Keratinocyte (primary cell): ENCODE measurements at regions not wholly inside any gene's neighbourhood (a gene's known extent, or its start where the extent isn't known, plus 50 kb on each side); places are given as distances from the start of the nearest gene placed in this dataset.
"Not testable (repeated sequence)": the region's sequence is repeated elsewhere in the genome, so short reads cannot be mapped to it uniquely, and the experiment has no call there.

Source experiments
- DNase-seq: peaks from one replicate; pipeline ENCODE4 v3.0.0-alpha.2; 2011; ENCODE audit warnings: low read depth, missing footprints, low spot score
- FAIRE-seq: peaks from 2 replicates; lab custom pipeline; 2011; peaks lifted over from hg19 to GRCh38; lab: Jason Lieb, UNC
- H2AFZ ChIP-seq: 2 replicates; pipeline ENCODE4 v1.6.0; 2012; ENCODE audit warnings: low read length, control low read depth, inconsistent platforms; ENCODE audit not compliant: control insufficient read depth
- H3K27ac ChIP-seq: 2 replicates; pipeline ENCODE4 v1.5.1; 2011; ENCODE audit warnings: low read length; ENCODE audit not compliant: control insufficient read depth, insufficient read depth
- H3K27me3 ChIP-seq: 3 replicates; pipeline ENCODE4 v1.6.0; 2011; ENCODE audit warnings: low read length; ENCODE audit not compliant: control insufficient read depth, insufficient read depth; ENCODE audit errors: extremely low read depth
- H3K36me3 ChIP-seq, 2 experiments: 2 replicates in 1 of 2; 3 replicates in 1 of 2; pipeline ENCODE4 v1.5.1; 2011; ENCODE audit warnings: low read length in 2 of 2, mild to moderate bottlenecking in 1 of 2; ENCODE audit not compliant: control insufficient read depth in 2 of 2, insufficient read depth in 2 of 2; ENCODE audit errors: extremely low read depth in 1 of 2
- H3K4me1 ChIP-seq: 3 replicates; pipeline ENCODE4 v1.5.1; 2011; ENCODE audit warnings: low read length; ENCODE audit not compliant: control insufficient read depth, insufficient read depth; ENCODE audit errors: extremely low read depth
- H3K4me2 ChIP-seq: 3 replicates; pipeline ENCODE4 v1.6.0; 2011; ENCODE audit warnings: low read depth, low read length; ENCODE audit not compliant: control insufficient read depth, insufficient read depth; ENCODE audit errors: extremely low read depth
- H3K4me3 ChIP-seq, 3 experiments: fragments of 200-600 bp in 1 of 3; sonication (generic) in 1 of 3; 2 replicates in 2 of 3; 3 replicates in 1 of 3; pipeline ENCODE4 v1.5.1; 2011 to 2016; ENCODE audit warnings: low read length in 3 of 3, mild to moderate bottlenecking in 3 of 3, control low read depth in 2 of 3, inconsistent platforms in 1 of 3, low read depth in 1 of 3, mixed read lengths in 1 of 3, mixed run types in 1 of 3, moderate library complexity in 1 of 3; ENCODE audit not compliant: control insufficient read depth in 2 of 3, insufficient read depth in 2 of 3; ENCODE audit errors: extremely low read depth in 1 of 3
- H3K79me2 ChIP-seq: 2 replicates; pipeline ENCODE4 v1.6.0; 2012; ENCODE audit warnings: low read length; ENCODE audit not compliant: control insufficient read depth, insufficient read depth
- H3K9ac ChIP-seq: 3 replicates; pipeline ENCODE4 v1.6.0; 2011; ENCODE audit warnings: low read length; ENCODE audit not compliant: control insufficient read depth, insufficient read depth; ENCODE audit errors: extremely low read depth
- H3K9me1 ChIP-seq: 3 replicates; pipeline ENCODE4 v1.6.0; 2011; ENCODE audit warnings: low read length; ENCODE audit not compliant: control insufficient read depth, insufficient read depth; ENCODE audit errors: extremely low read depth
- H3K9me3 ChIP-seq: 2 replicates; pipeline ENCODE4 v1.5.1; 2012; ENCODE audit warnings: low read depth, low read length; ENCODE audit not compliant: control insufficient read depth
- H4K20me1 ChIP-seq: 3 replicates; pipeline ENCODE4 v1.6.0; 2011; ENCODE audit warnings: low read length; ENCODE audit not compliant: control insufficient read depth, insufficient read depth; ENCODE audit errors: extremely low read depth
- CTCF ChIP-seq, 3 experiments: IDR thresholded peaks in 1 of 3; conservative IDR thresholded peaks in 1 of 3; optimal IDR thresholded peaks in 1 of 3; 2 replicates in 2 of 3; 3 replicates in 1 of 3; pipeline versions ENCODE3 to v1.5.1; 2011; ENCODE audit warnings: low read length in 3 of 3, mild to moderate bottlenecking in 3 of 3, moderate library complexity in 2 of 3, control low read depth in 1 of 3, inconsistent platforms in 1 of 3; ENCODE audit not compliant: insufficient read depth in 2 of 3; ENCODE audit errors: extremely low read depth in 1 of 3
- EZH2 ChIP-seq: IDR thresholded peaks from one replicate; pipeline ENCODE4 v1.6.1; 2012; ENCODE audit warnings: inconsistent platforms, mild to moderate bottlenecking, low read length, moderate library complexity
- dilution Hi-C: fragments of 300-500 bp; cut with MboI; formaldehyde crosslinking; loops from one replicate; pipeline ENCODE4 v1.7.0; 2020; ENCODE audit warnings: low sequenced_read_pairs; ENCODE audit not compliant: extremely low pct_ligation_motif_present

- no peaks in the 10 kb centered on the region for H3K27me3 ChIP-seq
- no peaks in the 10 kb centered on the region for H3K9me1 ChIP-seq
- no peaks in the 10 kb centered on the region for H3K9me3 ChIP-seq
- no peak overlapping the region for H3K9ac ChIP-seq
- H2AFZ ChIP-seq, result no peak overlapping the region
- no peaks in the 10 kb centered on the region for H3K36me3 ChIP-seq
- TF ChIP-seq EZH2, result no peak
- TF ChIP-seq CTCF (optimal IDR thresholded peaks at IDR 0.05 in 1 of 3, IDR thresholded peaks at IDR 0.05 in 1 of 3, conservative IDR thresholded peaks at IDR 0.05 in 1 of 3; ENCODE audit: extremely low read depth in 1 of 3, insufficient read depth in 2 of 3, low read length in 3 of 3), result no peak
- FAIRE-seq (no peak), DNase-seq (no peak)
- H3K79me2 ChIP-seq, result no peaks in the 10 kb centered on the region
- H3K27ac ChIP-seq, result no peak overlapping the region
- dilution Hi-C loops, result no loop called here
- no peaks in the 10 kb centered on the region for H3K4me1 ChIP-seq
- no peak overlapping the region for H3K4me2 ChIP-seq
- H3K4me3 ChIP-seq, result no peak overlapping the region
- no peaks in the 10 kb centered on the region for H4K20me1 ChIP-seq
Measured at GRCh38 chr6:78670156-78670555, 197.2 kb upstream of the IRAK1BP1 start.

DNA sequence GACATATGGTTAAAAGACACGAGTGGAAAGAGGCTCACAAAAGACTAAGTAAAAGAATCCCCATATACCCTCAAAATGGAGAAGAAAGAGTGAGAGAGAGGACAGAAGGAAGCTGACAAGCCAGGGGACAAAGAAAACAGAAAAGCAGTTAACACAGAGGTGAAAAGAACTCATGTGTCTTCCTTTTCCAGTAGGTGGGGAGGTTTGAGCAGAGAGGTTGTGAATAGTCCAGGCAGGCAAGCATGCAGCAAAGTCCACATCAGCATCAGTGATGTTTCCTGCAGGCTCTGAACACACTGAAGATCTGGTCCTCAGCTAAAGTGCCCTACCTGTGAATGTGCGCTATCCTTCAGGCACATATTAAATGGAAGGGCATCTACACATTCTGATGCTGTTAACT lies 196.5 kb upstream of the IRAK1BP1 start:
- Histone ChIP-seq H3K9me1 (no peaks in the 10 kb centered on the region), H3K9ac (no peak overlapping the region), H3K27me3 (no peaks in the 10 kb centered on the region), H3K36me3 (no peaks in the 10 kb centered on the region), H2AFZ (no peak overlapping the region), H3K9me3 (no peaks in the 10 kb centered on the region), H3K4me2 (no peak overlapping the region), H4K20me1 (no peaks in the 10 kb centered on the region), H3K4me3 (no peak overlapping the region), H3K79me2 (no peaks in the 10 kb centered on the region), H3K27ac (no peak overlapping the region), H3K4me1 (no peaks in the 10 kb centered on the region)
- dilution Hi-C loops, result no loop called here
- no peak for DNase-seq
- TF ChIP-seq CTCF (optimal IDR thresholded peaks at IDR 0.05 in 1 of 3, IDR thresholded peaks at IDR 0.05 in 1 of 3, conservative IDR thresholded peaks at IDR 0.05 in 1 of 3; ENCODE audit: extremely low read depth in 1 of 3, insufficient read depth in 2 of 3, low read length in 3 of 3) (no peak), EZH2 (no peak)
- FAIRE-seq, result no peak

- H3K27me3 ChIP-seq, H3K4me2 ChIP-seq, DNase-seq, H3K9ac ChIP-seq, H3K4me3 ChIP-seq, H3K4me1 ChIP-seq, H3K36me3 ChIP-seq, dilution Hi-C loops, FAIRE-seq, H4K20me1 ChIP-seq, H3K27ac ChIP-seq, H3K9me1 ChIP-seq, H3K79me2 ChIP-seq, H3K9me3 ChIP-seq, H2AFZ ChIP-seq: not testable (repeated sequence)
Measured at GRCh38 chr6:78676069-78677007, 191.0 kb upstream of the IRAK1BP1 start.
